Uterus (tissue), 2 donors: ENCODE measurements at regions not wholly inside any gene's neighbourhood (a gene's known extent, or its start where the extent isn't known, plus 50 kb on each side); places are given as distances from the start of the nearest gene placed in this dataset.

Experiments
- CTCF ChIP-seq, 4 experiments: fragments of 200-600 bp in 2 of 4; fragments of 450-650 bp in 2 of 4; sonication (generic) in 2 of 4; IDR thresholded peaks; one replicate each; pipeline ENCODE4 v1.5.1; 2016 to 2019; ENCODE audit warnings: antibody characterized with exemption in 4 of 4, mild to moderate bottlenecking in 2 of 4, moderate library complexity in 1 of 4
- POLR2A ChIP-seq, 2 donors: fragments of 450-650 bp; IDR thresholded peaks; one replicate each; pipeline ENCODE4 v1.6.1; 2016; ENCODE audit warnings: antibody characterized with exemption in 2 of 2, mild to moderate bottlenecking in 1 of 2, moderate library complexity in 1 of 2

DNA sequence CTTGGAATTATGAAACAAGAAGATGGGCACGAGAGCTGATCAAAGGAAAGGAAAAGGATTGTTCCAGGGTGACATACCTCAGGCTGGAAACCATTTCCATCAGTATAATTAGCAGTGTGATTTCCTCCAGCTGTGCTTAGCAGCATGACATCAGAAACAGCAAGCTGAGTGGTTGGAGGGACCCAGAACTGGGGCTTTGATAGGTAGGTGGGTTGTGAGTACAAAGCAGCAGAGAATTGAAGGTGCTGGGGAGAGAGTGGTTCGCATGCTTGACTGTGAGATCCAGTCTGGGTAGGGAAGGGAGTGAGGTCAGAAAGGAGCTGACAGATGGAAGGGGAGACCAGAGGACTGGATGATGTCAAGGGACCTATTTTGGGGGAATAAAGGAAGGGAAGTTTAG is 90.4 kb downstream of the CD164 start:
- TF ChIP-seq CTCF (IDR thresholded peaks at IDR 0.05) (no peak), POLR2A (IDR thresholded peaks at IDR 0.05) (no peak)
